Nephron (organoid): ENCODE measurements at regions not wholly inside any gene's neighbourhood (a gene's known extent, or its start where the extent isn't known, plus 50 kb on each side); places are given as distances from the start of the nearest gene placed in this dataset.

Experiments
- H3K27ac Mint-ChIP-seq, 3 experiments: 2 replicates each; pipeline ENCODE4 v1.8.0; 2020; ENCODE audit warnings: mixed read lengths in 3 of 3, mild to moderate bottlenecking in 2 of 3, moderate library complexity in 1 of 3
- H3K27me3 Mint-ChIP-seq: 2 replicates; pipeline ENCODE4 v1.8.0; 2021; ENCODE audit warnings: low read depth, mild to moderate bottlenecking, moderate library complexity, mixed read lengths
- H3K36me3 Mint-ChIP-seq: 2 replicates; pipeline ENCODE4 v1.8.0; 2020; ENCODE audit warnings: low read depth, mixed read lengths
- H3K4me1 Mint-ChIP-seq: 2 replicates; pipeline ENCODE4 v1.8.0; 2020; ENCODE audit warnings: mixed read lengths
- H3K4me3 Mint-ChIP-seq, 3 experiments: 2 replicates each; pipeline ENCODE4 v1.8.0; 2020; ENCODE audit warnings: mild to moderate bottlenecking in 3 of 3, mixed read lengths in 3 of 3, moderate library complexity in 2 of 3
- H3K9me3 Mint-ChIP-seq: 2 replicates; pipeline ENCODE4 v1.8.0; 2020; ENCODE audit warnings: mixed read lengths
- TF ChIP-seq, protein P1 (sequence below), 3 experiments: fragments of 200-600 bp; sonication (generic); IDR thresholded peaks; one replicate each; pipeline ENCODE4 v1.5.0; 2021; ENCODE audit warnings: antibody characterized with exemption in 3 of 3; ENCODE audit not compliant: unreplicated experiment in 3 of 3

DNA sequence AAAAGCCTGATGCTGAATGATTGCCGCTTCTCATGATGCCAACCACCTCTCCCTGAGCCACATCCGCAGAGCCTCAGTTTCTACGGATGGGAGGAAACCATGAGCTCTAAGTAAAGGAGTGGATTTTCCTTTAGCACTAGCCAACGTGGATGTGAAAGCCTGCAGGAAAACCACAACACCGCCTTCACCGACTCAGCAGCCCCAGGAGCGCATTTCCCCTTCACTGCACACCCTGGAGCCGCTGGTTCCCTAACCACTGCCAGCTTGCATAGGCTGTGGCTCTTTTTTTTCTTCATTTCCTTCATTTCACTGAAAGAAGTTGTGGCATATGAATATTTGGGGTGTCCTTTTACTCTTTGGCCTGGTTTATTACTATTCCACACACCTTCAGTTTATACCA is 50.5 kb upstream of the SSTR4 start:
- H3K27ac Mint-ChIP-seq = no peak overlapping the region
- H3K4me1 Mint-ChIP-seq = peaks cover 6% of the 10 kb centered on the region
- TF ChIP-seq, protein P1, sequence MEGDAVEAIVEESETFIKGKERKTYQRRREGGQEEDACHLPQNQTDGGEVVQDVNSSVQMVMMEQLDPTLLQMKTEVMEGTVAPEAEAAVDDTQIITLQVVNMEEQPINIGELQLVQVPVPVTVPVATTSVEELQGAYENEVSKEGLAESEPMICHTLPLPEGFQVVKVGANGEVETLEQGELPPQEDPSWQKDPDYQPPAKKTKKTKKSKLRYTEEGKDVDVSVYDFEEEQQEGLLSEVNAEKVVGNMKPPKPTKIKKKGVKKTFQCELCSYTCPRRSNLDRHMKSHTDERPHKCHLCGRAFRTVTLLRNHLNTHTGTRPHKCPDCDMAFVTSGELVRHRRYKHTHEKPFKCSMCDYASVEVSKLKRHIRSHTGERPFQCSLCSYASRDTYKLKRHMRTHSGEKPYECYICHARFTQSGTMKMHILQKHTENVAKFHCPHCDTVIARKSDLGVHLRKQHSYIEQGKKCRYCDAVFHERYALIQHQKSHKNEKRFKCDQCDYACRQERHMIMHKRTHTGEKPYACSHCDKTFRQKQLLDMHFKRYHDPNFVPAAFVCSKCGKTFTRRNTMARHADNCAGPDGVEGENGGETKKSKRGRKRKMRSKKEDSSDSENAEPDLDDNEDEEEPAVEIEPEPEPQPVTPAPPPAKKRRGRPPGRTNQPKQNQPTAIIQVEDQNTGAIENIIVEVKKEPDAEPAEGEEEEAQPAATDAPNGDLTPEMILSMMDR (IDR thresholded peaks at IDR 0.05; ENCODE audit: unreplicated experiment in 3 of 3) = no peak
- peaks cover 13% of the 10 kb centered on the region for H3K9me3 Mint-ChIP-seq
- no peaks in the 10 kb centered on the region for H3K36me3 Mint-ChIP-seq
- no peaks in the 10 kb centered on the region for H3K27me3 Mint-ChIP-seq
- H3K4me3 Mint-ChIP-seq = no peak overlapping the region

DNA sequence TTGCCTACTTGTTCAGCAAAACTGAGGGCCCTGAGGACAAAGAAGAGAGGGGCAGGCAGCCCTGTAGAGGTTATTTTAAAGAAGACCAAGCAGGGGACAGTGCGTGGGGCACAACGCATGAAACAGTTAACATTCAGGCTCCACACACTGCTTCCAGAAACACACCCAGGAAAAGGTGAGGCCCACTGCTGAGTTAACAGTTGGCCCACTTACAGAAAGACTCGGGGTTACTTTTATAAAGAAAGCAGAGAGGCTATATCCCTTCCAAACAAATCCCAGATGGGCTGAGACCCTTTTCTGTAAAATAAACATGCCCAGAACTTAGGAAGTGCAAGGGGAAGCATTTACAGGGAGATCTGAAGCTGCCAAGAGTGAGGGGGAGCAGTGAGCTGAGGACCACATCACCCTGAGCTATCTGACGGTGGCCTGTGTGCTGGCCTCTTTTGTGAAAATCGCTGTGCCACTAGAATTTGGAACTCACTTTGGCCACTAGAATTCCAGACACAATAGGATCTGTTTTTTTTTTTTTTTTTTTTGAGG is 49.8 kb upstream of the SSTR4 start:
- TF ChIP-seq, protein P1 (IDR thresholded peaks at IDR 0.05; ENCODE audit: unreplicated experiment in 3 of 3) = no peak
- Mint-ChIP-seq H3K36me3 (no peaks in the 10 kb centered on the region), H3K27me3 (no peaks in the 10 kb centered on the region), H3K4me3 (no peak overlapping the region), H3K27ac (peak overlapping the region in 1 of 3 experiments; percentile 59), H3K9me3 (peaks cover 15% of the 10 kb centered on the region), H3K4me1 (peaks cover 6% of the 10 kb centered on the region)
